ENCODE measurements at regions not wholly inside any gene's neighbourhood (a gene's known extent, or its start where the extent isn't known, plus 50 kb on each side); places are given as distances from the start of the nearest gene placed in this dataset.

DNA sequence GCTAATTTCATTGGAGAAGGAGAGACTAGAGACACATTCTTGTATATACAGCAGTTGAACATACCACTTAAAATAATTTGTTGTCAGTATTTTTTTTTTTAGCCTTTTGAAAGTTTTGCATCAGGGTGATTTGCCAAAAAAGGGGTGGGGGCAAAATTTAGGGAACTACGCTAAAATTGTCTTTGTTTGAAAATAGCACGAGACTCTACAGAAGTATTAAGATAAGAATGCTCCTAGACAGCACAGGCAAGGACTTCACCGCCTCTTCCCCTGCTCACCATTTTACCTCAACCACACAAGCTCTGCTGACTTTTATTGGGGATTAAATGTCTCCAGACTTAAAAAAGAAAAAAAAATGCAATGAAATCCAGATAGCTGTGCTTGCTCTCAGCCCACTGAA lies 236.1 kb upstream of the USP25 start:
- no peak for DNase-seq

DNA sequence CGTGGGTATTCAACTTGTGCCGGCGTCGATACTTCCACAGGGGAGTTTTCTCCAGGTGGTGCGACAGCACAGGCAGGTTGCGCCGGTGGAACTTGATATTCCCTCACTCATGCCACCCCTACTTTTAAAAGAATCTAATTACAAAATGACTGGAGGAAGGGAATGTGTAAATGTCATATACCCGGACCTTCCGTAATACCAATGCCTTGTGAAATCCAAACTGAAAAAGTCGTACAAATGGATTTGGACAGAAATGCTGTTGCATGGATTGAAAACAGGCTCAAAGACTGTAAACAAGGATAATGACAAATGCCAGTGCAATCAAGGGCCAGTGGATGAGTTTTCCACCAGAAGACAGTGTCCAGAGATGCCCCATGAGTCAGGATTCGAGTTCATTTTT lies 235.3 kb upstream of the USP25 start:
- DNase-seq: no peak

DNA sequence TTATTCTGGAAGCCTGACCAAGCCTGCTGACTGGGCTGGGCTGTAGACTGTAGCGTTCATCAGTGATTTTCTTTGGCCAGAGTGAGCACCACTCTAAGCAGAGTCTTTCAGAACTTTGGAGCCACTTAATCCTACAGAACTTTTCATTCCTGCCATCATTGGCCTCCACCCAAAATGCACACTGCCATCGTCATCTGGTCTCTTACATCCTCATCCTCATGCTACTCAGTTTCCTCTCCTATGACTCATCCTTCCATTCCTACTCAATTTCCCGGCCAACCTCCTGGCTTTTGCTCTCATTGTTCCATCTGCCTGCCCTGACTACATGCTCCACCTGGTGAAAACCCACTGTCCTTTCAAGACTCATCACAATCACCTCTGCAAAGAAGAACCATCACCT lies 233.8 kb upstream of the USP25 start:
- DNase-seq: no peak

DNA sequence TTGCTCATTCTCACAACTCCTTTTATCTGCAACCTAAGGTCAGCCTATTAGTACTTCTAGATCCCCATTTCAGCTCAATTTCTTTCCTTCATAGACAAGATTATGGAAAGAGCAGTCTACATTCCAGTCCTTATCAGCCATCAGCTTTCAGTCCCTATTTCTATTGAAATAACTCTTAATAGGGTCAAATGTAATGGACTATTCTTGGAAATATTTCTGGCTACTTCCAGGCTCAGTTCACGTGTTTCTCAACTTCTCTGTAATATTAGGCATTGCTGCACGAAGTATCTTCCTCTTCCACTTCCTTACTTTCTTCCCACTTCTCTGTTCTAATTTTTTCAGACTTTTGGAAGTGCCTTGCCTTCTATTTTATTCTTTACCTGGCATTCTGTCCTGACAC lies 232.9 kb upstream of the USP25 start:
- no peak for DNase-seq

DNA sequence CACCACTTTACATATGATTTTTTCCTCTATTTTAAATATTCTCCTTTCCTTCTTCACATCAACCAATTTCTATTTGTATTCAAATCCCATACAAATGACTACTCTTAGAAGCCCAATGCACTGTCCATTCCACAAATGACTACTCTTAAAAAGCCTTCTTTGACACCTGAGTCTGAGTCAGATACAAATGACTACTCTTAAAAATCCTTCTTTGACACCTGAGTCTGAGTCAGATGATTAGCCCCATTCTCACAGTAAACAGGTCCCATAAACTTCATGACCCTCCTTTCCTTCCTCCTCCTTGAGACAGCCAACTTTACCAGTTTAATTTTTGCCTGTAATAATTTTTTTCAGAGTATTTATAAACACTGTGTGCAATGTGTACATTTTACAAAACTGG lies 231.3 kb upstream of the USP25 start:
- DNase-seq: no peak

DNA sequence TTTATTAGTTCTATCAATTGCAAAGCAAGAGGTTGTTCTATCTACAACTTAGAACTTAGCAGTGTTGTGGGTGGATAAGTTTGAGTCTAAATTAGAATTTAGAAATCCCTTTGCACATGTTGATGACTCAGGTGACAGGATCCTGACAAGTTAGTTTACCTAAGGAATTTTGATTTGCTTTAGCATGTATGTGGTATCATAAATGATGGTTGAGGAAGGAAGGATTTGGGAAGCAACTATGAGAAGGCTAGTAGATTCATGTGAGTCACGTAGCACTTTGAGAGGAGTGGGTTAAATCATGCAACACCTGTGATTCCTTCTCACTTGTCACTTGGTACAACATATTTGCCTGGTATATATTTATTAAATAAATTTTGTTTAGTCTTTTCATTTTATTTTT lies 223.7 kb upstream of the USP25 start:
- no peak for DNase-seq

DNA sequence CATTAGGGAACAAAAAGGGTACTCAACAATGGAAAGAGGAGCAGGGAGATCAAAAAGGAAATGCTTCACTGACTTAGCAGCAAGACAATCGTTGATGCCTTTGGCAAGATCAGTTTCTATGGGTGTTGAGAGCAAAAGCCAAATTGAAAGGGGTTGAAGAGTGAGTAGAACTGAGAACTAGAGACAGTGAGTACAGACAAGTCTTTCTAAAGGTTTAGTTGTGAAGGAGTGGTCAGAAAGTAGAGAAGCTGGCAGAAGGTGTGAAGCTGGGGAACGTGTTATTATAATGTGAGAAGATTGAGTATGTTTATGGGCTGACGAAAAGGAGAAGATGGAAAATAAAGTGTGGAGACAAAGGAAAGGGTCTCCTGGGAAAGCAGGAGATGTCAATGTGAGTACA lies 221.2 kb upstream of the USP25 start:
- DNase-seq: no peak

DNA sequence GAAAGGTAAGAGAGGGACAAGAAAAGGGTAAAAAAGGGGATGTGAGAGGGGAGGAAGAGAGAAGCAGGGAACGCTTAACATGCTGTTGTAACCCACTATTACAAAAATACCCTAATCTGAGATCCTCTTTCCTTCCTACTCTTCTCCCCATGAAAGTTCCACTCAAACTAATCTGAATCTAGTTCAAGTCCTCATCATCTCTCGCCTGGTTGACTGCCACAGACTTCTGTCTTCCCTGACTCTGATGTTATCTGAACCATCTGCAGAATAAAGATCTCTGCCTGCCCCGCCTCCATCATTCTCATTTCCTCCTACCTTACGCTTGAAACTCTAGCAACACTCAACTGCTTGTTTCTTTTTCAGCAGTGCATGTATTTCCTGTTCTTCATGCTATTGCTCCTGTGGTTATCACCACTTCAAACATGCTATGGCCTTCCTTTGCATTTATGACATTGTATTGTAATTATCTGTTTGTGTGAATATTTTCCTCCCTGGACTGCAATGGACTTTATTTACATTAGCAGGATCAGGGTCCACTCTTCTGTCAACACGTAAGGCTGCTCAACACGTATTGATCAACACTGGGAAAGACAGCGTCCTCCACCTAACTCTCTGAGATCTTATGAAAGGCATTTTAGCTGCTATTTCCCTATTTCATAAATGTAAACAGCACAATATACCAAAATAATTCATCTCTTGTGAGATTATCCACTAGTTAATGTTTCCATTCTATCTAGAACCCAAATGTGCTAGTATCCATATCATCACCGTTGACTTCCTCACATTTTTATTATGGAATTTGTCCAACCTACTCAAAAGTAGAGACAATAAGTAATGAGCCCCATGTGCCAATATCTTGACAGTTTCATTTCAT lies 215.5 kb upstream of the USP25 start:
- DNase-seq: peak; percentile 64

DNA sequence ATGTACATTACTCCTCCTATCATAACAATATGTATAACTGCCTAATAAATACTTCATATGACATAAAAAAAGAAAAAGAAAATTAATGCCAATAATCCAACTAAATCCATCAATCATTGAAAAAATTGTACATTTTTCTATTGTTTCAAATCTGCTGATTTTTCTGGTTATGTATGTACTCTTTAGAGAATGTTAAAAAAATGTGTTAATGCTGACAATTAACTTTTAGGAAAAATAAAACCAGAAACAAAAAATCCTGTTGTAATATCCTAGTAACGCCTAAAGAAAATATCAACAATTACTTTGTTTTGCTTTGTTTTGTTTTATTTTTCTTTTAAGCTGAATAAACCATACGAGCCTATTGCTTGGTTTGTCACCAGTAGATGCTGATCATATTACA lies 213.9 kb upstream of the USP25 start:
- DNase-seq: no peak

DNA sequence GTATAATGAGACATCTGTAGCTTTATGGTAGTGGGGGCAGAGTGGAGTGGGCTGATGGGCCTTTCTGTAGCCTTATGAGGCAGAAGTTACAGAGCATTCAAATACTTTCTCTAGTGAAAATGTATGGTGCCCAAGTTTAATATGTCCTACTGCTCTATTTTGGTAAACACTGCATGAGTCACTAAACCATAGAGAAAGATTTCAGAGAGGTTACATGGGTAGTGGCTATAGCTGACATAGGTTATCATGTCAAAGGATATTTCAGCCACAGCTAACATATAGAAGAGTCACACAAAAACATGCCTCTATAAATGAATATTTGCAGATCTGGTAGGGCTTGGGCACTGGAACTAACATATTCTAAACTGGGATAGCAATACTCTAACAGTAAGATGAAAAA lies 212.4 kb upstream of the USP25 start:
- no peak for DNase-seq

DNA sequence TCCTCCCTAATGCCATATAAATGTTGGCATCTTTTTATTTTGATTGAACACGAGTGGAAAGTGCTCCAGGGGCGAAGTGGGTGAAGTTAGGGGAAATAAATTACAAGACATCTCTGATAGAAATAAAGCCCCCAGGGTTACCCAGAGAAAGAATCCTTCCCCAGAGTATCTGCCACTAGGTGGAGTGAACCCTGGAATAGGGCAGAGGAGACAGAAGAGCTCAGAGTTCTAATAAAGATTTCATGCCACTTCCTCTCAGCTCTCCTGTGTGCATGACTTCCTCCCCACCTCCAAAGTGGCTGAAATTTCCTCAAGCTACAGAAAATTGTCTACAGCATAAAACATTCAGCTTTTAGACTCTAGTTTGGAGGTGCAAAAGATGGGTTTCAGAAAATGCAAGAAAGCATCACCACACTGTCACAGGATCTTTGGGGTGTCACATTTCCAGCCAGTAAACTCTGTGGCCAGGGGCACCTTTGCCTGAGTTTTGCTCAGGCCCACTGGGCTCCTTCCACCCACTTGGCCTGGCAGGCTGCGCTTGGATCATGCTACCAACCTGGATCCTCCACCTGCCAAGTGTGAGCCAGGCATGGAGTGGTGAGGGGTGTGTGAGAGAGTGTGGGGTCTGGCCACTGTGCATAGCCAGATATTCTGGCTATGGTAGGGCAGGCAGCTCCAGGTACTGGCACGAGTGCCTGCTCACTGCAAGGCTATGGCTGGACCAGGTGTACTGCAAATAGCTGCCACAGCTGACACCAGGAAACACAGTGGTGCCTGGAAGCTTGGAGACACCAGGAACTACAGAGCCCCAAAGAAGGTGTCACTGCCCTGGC lies 208.8 kb upstream of the USP25 start:
- no peak for DNase-seq

DNA sequence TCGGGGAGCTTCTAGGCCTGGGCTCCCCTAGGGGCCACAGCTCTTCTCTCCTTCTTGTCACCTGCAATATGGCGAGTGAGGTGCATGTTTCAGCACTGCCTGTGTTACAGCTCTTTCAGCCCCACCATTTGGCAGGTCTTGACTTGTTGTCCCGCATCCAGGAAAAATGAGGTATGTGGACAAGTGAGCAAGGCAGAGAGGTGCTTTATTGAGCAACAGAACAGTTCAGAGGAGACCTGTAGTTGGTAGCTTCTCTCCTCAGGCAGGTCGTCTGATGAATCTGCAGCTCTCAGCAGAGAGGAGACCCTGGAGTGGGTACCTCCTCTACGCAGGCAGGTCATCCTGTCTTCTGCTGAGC lies 208.2 kb upstream of the USP25 start:
- DNase-seq: no peak

DNA sequence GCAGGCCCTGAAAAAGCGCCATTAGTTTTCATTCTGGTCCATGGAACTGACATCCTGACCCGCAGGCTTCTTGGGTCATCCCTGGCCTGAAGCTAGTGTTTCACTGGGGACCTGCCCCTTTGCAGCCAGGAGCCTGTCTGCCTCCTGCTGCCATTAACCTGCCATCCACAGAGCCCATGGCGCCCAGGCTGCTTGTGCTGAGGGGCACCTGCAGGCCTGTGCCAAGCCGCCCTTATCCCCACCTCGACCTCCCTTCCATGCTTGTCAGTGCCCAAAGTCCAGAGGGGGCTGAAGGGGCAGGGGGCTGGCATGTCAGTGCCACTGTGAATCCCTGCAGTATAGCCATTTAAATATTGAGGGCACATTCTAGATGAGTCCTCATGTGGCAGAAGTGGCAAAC lies 207.6 kb upstream of the USP25 start:
- DNase-seq: no peak

DNA sequence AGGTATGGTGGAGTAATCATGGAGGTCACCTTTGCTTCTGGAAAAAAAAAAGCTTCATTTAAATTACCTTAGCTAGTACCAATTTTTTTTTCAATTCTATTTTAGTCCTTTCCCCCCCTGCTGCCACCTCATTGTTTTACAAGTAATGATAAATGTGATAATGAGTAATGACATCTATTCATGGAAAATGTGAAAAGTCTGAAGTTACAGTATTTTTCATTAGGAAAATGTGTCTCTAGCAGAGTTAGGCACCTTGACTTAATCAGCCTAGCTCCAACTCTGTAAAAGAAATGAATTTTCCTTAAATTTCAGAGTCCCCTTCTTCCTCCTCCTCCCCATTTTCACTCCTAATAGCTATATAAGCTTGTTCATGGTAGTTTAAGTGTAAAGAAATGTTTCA lies 204.9 kb upstream of the USP25 start:
- DNase-seq: no peak

DNA sequence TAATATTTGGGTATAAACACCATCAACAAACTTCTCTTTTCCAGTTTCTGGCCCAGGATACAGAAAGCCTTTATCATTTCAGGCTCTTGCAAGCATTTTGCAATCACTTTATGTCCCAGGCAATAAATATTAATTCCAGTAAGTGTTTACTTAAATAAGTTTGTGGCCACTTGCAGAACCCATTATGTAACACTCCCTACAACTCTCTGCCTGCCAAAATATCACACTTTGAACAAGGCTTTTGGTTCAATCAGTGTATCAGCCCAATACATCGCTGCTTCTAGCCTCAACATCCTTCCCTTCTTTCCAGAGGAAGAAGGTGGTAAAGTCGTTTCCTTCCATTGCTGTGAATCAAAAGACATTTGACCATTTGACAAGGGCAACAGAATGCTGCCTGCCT lies 203.0 kb upstream of the USP25 start:
- no peak for DNase-seq

DNA sequence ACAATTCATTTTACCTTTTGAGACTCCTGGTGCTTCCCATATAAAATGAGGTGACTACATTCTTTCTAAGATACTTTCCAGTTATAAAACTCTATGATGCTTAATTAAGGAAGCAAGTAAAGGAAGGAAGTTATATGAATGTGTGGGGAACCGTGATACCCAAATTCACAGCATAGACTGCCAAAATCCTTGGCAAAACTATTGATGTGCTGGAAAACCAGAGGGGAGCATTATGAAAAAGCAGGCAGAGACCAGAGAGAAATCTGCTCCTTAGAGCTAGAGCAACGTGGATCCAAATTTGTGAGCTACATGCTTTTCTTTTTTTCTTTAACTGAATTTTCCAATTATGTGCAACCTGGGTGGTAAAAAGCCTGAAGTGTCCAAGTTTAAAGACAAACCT lies 201.4 kb upstream of the USP25 start:
- DNase-seq: no peak

DNA sequence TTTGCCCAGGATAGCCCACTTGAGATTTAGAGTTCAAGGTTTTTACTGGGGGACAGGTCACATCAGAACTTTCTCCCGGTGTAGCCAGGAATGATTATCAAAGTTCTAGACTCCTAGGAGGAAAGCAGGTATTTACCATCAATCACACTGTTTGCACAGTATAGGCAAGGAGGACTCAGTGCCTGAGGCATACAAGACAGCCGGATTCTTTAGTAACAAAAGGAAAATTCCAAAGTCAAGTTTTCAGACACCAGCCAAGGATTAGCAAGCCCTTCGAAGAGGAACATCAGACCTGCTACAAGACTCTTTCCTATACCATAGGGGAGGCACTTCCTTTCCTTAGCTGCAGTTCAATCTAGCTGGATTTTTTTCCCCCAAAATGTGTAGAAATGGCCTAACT lies 197.8 kb upstream of the USP25 start:
- DNase-seq: no peak

DNA sequence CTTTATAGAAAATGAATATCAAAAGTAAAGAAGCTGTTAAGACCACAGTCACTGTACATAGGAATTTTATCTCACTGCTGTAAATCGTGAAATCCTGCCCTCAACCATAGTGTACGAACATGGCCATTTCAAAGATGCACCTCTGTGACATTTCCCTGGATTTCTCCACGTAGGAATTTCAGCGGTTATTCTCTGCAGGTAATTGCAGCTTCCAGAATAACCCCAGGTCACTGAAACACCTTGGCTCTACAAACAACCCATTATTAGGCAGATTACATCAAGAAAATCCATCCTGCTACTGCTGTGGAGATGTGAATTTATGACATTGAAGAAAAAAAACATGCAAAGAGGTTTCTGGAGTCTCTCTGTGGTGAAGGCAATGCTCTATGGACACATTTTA lies 196.2 kb upstream of the USP25 start:
- no peak for DNase-seq

DNA sequence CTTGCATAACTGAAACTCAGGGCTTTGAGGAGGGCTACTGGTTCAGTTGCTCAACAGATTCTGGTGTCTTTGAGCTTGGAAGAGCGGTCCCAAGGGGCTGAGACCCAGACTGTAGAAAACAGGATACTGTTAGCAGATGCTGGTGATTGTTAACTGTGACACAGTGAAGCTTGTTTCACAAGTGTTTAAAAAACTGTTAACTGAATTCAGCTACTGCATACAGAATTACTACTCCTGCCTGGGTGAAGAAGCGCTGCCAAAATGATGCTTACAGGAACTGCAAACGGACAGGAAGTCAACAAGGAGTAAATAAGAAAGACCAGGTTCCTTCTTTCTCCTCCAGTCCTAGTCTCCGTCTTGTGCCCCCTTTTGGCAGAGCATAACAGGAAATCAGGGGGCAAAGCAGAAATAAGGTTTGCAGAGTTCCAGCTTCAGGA lies 195.3 kb upstream of the USP25 start:
- DNase-seq: no peak

DNA sequence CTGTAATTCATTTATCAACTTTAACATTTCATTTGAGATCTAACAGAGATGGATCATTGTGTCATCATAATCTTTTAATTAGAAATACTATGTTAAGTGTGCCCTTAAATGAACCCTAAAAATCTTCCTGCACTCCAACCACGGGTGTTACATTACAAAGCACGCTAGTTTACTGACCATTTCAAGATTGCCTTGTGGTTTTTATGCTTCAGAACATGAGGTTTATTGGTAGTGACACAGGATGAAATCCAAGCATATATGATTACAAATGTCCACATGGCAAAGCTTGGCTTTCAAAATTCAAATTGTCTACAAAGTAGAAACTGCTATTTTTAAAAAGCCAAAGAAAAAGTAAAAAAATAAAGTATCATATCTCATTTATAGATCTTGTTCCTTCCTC lies 190.4 kb upstream of the USP25 start:
- no peak for DNase-seq

DNA sequence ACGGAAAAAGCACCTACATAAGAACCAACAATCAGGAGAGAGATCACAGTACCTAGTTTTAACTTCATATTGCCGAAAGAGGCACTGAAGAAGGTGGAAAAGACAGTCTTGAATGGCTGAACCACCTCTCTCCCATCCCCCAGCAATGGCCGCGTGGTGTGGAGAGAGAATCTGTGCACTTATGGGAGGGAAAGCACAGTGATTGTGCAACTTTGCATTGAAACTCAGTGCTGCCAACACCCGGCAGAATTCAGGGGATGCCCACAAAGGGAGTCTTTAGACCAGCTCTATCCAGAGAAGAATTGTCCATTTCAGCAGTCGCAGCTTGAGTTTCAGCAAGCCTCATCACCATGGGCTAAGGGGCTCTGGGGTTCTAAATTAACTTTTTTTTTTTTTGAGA lies 186.3 kb upstream of the USP25 start:
- no peak for DNase-seq

DNA sequence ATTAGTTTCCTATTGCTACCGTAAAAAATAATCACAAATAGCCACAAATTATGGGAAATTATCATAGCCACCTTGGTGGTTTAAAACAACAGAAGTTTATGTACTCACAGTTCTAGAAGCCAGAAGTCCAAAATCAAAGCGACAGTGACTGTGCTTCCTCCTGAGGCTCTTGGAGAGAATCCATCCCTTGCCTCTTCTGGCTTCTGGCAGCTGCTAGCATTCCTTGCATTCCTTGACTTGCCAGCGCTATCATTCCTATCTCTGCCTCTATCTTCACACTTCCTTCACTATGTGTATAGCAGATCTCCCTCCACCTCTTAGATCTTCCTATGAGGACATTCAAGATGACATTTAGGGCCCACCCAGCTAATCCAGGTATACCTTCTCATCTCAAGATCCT lies 180.1 kb upstream of the USP25 start:
- DNase-seq: no peak

DNA sequence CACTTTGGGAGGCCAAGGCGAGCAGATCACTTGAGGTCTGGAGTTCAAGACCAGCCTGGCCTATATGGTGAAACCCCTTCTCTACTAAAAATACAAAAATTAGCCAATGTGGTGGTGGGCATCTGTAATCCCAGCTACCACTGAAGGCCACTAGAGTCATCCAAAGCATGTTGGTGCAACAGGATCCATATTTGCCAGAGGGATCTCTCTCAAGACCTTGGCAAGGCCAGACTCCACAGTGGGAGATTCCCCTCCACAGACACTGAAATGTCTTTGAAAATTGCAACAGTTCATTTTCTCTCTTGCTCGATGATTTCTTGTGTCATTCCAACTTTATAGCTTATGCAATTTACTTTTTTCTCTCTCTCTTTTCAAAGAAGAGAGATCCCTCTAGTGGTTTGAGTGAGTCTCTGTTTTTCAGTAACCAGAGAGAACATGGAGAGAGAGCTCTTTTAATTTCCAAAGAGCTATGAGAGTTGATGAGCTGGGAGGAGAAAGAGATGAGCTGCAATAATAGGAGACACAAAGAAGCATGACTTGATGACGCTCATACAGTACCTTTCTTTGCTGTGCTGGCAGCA lies 176.8 kb upstream of the USP25 start:
- no peak for DNase-seq

DNA sequence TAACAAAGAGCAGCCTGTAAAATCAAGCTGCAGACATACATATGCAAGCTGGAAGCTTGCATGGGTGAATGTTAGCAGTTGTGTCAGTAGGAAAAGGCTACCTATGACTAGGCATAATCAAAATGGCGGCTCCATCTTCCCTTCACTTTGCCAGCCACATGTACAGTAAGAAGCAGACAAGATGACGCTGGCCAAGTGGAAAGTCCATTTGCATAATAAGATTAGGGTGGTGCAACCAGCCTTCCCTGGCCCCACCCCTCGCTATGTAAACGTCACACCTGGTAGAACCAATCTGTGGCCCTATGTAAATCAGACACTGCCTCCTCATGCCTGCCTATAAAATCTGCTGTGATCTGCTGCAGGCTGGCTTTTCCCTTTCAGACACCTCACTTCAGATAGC lies 171.9 kb upstream of the USP25 start:
- no peak for DNase-seq

Measured in SIG-M5 (cell line).